GM21390 (cell line): ENCODE measurements at regions not wholly inside any gene's neighbourhood (a gene's known extent, or its start where the extent isn't known, plus 50 kb on each side); places are given as distances from the start of the nearest gene placed in this dataset.
"Not testable (repeated sequence)": the region's sequence is repeated elsewhere in the genome, so short reads cannot be mapped to it uniquely, and the experiment has no call there.

Experiments
- ATAC-seq: cut with Tn5 transposase; IDR thresholded peaks from one replicate; pipeline ENCODE4 v1.9.1; 2021; ENCODE audit not compliant: unreplicated experiment

DNA sequence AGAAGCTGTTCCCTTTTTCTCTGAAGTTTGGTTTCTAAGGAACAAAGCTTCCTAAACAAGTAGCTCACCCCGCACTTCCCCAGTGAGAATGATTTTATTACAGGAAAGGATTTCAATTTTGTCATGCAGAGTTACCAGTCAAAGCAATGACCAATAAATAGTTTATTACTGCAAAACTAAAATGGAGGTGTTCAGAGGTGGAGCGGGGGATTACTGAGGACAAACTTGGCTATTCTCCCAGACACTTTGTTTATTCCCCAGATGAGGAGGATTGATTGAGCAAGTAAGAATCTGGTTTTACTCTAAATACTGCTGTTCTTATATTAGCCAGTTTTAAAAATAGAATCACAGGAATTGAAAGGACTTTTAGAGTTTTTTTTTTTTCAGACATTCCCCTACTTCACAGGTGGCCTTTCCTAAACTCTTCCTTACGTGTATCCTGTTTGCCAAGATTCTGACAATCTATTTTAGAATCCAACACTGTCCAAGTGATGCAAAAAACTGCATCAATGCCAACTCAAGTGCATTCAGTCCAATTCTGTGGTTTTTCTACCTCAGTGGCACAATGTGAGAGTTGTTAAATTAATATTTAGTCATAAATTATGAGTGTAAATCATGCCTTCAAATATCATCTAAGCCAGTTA, 136.1 kb downstream of the TNFSF18 start:
- ATAC-seq = no peak

DNA sequence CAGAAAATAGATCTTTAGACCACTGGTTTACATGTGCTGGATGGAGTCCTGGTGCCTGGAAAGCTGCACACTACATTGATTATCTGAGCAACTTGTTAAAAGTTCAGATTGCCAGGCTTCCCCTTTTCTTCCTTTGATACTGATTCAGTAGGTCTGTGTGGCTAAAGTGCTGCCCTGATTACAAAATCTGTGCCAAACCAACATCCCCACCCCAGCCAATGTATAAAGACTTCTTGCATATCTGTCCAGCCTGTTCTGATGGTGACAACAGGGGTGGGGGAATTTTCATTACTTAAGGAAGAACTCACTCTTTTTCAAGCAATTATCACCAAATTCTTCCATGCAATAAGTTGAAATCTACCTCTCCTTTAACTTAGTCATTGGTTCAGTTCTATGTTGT, 135.5 kb downstream of the TNFSF18 start:
- no peak for ATAC-seq

DNA sequence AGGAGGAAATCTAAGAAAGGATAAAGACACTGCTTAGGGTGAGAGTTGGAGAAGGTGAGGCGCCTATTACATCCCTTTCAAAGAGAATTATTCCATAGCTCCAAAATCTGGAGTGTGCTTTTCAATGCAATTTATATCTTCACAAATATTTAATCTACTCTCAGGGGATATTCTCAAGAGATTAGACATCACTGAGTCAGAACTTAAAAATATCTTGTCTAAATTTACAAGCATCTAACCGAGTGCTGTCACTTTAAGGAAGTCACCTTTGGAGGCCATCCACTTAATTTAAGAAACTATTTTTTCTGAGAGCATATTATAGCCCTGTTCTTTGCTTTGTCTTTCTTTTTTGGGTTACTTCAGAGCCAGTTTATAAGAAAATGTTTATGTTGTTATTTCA, 134.6 kb downstream of the TNFSF18 start:
- ATAC-seq = no peak

DNA sequence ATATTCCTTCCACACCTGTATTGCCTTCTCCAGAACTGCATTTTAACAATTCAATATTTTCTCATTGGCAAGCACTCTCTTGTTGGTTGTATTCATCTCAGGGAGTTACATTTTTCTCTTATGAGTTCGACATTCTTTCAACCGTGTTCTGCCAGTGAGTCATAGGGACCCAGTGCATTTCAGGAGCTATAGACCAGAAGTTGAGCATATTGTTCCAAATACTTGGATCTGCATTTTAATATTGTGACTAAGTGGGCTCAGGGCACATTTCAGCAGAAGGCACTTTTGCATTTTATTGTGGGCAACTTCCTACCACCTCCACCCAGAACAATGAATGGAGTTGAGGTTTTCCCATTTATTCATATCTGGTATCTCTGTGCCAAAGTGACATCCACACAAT, 132.8 kb downstream of the TNFSF18 start:
- ATAC-seq = no peak

DNA sequence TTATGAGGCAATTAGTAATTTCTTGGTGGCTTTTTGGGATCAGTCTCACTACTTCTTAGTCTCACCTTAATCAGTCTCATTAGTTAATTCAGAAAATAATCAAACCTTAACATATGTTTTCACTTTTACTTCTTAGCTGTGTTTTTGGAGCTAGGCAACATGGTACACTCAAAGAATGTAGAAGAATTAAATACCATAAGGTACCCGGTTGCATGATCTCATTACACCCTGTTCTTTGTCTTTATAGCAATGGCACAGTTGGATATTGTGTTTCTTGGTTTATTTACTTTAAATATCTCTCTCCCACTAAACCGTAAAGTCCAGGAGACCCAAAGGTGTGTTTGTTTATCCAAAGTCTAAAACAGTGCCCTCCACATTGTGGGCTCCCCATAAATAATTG, 132.3 kb downstream of the TNFSF18 start:
- no peak for ATAC-seq

DNA sequence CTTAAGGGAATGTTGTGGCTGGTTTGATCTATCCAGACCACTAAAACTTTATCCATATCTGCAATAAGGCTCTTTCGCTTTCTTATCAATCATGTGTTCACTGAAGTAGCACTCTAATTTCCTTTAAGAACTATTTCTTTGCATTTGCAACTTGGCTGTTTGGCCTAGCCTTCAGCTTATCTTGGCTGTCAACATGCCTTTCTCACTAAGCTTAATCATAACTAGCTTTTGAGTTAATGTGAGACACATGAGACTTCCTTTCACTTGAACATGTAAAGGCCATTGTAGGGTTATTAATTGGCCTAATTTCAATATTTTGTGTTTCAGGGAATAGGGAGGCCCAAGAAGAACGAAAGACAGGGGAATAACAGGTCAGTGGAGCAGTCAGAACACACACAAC, 124.7 kb downstream of the TNFSF18 start:
- ATAC-seq = no peak

DNA sequence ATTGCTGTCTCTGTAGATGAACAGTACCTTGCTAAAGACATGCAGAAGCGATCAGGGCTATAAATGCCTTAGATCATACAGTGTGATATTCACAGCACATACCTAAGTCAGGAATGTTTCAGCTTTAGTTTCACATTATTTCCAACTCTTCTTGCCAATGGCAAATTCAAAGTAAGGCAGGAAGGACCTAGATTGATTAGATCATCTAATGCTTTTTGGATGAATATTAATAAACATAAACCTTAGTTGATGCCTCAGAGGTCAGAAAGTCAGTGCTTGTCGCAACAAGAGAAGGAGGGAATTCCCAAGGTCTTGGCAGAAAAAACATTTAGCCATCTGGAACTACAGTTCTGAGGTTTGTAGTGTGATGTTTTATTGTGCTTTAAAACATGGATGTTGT, 122.3 kb downstream of the TNFSF18 start:
- ATAC-seq = no peak

DNA sequence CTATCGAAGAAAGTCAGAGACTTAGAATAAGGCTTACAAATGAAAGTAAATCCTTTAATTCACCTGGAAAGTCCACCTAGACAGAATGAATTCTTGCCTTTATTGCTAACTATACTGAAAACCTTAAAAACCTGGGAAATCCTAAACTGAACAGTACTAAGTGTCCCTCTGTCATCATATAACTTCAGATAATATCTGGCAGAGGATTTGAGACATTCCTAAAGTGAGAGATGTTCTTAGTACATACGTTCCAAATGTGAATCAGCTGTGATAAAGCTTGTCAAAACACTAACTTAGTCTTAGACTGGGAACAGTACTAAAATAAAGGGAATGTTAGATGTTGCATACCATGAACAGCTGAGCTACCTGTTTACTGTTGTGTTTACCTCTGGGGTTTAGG, 121.7 kb downstream of the TNFSF18 start:
- ATAC-seq = no peak

DNA sequence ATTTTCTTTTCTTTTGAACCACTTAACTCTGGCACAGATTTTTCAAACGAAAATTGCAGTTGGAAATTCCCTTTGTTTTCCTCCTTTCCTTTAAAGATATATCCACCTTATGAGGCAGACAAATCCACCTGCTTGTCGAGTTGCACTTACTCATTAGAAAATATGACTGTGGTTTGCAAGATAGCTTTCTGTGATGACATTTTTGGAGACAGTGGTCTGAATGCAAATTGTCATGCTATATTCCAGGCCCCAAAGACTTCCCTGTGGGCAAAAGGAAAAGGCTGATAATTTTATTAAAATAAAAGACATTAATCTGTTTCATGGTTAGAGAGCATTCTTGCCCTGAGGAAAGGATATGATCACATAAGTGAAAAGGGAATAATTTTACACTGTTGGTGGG, 120.6 kb downstream of the TNFSF18 start:
- ATAC-seq = no peak

DNA sequence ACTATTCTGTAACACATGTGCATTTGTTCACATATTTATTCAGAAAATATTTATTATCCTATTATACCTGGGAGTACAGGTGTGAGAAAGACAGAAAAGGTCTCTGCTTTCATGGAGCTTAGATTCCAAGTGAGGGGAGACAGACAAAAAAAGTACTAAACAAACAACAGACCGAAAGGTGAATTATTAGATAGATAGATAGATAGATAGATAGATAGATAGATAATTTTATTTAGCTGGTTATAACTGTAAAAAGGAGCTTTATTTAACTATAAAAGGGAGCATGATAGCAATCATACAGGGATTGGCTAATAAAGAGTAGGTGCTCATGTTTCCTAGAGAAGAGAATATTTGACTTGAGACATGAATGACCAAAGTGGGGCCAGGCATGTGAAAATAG, 119.4 kb downstream of the TNFSF18 start:
- ATAC-seq = no peak

DNA sequence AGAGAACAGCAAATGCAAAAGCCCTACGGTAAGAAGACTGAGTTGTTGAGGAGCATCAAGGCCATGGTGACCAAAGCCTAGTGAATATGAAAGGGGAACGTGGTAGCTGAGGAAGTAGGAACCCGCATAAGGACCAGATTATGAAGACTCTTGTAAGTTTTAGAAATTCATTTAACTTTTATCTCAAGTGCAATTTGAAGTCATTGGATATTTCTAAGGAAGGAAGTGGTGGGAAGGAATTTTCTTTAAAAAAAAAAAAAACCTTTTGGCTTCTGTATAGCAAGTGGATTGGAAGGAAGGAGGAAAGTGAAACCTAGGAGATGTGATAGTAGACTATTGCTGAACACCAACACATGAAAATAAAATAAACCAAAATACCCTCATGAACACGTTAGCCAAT, 119.0 kb downstream of the TNFSF18 start:
- no peak for ATAC-seq

DNA sequence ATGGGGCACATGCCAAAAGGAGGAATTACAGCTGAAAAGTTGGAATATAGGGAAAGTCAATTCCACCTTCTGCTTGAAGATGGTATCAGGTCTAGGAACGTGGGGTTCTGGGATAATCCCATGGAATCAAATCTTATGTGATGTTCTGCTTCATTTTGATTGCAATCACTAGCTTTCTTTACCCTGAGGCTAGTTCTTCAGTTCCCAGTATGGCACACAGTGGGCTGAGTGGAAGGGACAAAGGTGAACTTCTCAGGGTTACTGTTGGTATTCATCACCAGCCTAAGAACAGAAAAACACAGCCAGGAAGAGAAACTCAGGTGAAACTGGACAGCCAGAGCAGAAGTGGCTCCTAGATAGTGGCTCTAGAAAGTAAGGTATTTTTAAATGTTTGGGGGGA, 117.8 kb downstream of the TNFSF18 start:
- ATAC-seq = no peak

DNA sequence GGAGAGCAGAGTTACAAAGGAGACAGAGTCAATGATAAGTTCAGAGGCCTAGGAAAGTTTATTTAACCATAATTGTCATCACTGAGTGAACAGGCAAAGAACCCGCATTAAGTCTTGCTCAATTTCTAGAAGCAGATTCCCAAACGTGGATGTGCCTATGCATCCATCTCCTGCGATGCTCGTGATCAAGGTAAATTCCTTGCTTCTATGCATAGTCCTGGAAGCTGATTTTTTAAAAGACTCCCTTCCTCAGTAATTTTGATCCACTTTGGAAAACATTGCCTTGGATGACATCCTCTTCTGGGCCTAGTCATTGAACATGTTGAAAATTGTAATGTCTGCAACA, 116.4 kb downstream of the TNFSF18 start:
- ATAC-seq = no peak

DNA sequence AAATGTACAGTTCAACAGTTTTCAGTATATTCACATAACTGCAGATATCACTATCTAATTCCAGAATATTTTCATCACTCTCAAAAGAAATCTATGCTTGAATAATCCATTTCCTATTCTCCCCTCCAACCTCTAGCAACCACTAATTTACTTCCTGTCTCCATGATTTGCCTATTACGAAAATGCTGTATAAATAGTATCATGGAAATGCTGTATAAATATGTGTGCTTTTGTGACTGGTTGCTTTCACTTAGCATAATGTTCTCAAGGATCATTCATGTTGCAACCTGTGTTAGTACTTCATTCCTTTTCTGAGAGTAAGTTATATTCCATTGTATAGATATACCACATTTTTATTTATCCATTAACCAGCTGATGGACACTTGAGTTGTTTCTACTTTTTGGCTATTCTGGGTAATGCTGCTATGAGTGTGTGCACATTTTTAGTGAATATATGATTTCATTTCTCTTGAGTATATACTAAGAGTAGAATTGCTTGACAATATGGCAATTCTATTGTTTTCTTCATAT, 115.6 kb downstream of the TNFSF18 start:
- no peak for ATAC-seq

DNA sequence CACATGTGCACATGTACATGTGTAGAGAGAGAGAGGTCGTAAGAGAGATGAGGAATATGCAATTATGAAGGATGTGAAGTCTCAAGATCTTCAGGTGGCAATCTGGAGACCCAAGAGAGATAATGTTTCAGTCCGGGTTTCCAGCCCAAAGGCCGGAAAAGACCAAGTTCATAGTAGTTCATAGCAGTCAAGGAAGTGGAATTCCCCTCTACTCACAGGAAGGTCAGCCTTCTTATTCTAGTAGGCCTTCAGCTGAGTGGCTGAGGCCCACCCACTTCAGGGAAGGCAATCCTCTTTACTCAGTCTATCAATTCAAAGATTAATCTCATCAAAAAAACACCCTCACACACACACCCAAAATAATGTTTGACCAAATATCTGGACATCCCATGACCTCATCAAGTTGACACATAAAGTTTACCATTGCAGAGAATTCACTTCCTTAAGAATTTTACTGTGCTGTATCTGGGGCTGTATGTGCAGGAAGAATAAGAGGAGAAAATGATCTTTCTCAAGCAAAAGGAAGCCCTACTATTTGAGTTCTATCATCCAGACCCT, 114.6 kb downstream of the TNFSF18 start:
- ATAC-seq = no peak

DNA sequence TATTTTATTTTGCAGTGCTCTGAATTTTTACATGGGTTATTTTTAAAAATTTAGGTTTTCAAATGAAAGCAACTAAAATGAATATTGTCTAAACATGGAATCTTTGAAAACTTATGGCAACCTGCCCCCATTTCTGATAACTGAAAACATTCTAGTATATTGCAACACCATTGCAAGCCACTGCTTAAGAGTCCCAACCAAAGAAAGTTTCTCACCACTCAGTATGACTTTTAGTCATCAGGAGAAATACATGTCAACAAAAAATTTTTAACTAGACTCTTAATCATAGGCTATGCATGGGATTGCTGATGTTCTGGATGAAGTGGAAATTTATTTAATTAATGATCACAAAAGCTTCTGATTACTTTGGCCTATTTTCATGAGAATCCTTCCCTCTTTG, 112.1 kb downstream of the TNFSF18 start:
- ATAC-seq = no peak

DNA sequence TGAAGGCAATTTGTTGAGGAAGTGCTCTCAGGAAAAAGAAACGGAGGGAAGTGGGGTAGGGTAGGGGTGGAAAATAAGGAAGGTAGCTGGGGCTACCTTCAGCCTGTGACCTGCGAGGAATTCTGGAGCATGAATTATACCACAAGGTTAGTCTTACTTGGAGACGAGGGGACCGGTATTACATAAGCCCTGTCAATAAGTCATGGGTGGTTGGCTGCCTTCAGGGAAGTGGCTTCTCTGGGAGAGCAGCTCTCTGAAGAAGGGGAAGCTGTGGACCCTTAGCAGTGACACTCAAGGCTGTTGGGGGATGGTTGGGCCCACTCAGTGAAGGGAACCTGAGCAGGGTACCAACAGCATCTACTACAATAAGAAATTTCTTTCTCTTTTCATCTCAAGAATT, 111.3 kb downstream of the TNFSF18 start:
- no peak for ATAC-seq

DNA sequence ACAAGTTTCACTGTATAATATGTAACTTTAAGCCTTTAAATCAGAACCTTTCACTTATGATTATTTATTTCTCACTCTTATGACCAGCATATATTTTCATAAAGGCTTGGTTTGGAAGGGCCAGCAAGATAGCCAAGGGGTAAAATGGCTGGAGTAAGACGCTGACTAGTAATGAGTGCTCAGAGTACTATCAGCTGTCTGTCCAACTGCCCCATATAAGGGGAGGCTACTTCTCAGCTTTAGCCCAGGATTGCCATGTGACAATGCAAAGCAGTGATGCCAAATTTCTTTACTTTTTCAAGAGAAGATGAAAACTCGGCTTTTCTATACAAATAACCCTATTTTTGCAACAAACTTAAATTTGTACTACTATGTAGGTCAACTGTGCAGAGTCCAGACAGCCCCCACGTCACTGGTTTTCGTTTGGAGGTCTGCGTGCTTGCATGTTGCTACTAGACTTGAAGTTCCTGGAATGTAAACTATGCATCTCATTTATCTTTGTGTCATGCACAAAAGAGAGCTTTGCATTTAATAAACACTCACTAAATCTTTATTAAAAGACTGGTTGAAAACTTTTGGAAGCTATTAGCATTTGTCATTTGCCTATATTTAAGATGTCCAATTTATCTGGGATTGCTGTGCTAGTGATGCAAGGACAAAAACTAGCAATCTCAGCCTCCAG, 110.4 kb downstream of the TNFSF18 start:
- ATAC-seq = no peak

DNA sequence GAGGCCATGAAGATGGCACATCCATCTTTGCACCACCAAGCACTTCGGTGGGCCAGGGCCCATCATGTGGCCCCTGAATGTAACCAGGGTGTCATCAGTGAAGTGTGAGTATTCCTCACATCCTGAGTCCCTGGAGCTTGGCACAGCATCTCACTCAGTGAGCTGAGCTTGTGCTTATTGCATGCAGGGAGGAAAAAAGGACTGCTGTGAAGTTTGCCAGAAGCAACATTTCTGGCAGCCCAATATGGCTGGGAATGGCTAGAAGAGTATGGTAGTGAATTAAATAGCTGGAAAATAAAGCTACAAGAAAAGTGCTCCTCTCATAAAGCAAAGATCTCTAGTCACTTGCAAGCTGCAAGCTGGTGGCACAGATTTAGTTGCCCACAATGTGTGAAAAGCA, 109.3 kb downstream of the TNFSF18 start:
- ATAC-seq = no peak

DNA sequence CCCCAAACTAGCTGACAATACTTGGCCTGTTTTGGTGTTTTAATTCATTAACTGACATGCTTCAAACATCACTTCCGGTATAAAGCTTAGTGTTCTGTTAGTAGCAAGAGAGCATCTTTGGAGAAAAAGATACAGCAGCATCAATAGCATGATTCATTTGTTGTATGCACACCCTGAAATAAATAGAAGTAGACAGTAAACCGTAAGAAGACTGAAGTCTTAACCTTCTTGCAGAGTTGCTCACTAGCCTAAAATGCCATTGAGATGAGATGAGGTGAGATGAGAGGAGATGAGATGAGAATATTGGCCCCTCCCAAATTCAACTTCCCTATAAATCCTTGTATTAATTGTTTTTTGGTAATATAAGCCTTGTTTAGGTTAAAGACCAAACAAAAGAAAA, 108.8 kb downstream of the TNFSF18 start:
- ATAC-seq = no peak

DNA sequence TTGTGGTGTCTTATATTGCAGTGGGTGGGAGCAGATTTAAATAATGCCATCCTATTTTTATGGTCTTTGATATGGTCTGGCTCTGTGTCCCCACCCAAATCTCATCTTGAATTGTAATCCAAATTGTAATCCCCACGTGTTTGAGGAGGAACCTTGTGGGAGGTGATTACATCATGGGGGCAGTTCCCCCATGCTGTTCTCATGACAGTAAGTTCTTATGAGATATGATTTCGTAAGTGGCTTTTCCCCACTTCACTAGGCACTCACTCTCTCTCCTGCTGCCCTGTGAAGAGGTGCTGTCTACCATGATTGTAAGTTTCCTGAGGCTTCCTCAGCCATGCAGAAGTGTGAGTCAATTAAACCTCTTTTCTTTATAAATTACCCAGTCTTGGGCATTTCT, 107.6 kb downstream of the TNFSF18 start:
- not testable (repeated sequence) for ATAC-seq

DNA sequence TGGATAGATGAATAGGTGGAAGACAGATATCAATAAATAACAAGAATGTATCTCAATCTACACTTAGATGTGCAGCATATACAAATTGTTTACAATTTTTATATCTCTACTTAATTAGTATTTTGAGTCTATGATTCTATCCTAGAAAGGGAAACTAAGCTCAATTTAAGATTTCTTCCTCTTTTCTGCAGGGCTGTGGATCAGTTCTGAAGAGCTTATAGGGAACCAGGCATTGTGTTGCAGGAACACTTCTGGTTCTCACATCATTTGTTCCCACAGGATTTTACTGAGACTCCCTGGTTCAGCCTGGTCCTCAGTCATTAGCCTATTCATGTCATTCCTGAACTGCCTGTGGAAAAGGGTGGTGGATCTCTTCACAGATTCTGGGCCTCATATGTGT, 105.8 kb downstream of the TNFSF18 start:
- ATAC-seq = no peak
